RCC 7860 (cell line): ENCODE measurements at regions not wholly inside any gene's neighbourhood (a gene's known extent, or its start where the extent isn't known, plus 50 kb on each side); places are given as distances from the start of the nearest gene placed in this dataset.
"Not testable (repeated sequence)": the region's sequence is repeated elsewhere in the genome, so short reads cannot be mapped to it uniquely, and the experiment has no call there.

Experiments
- DNase-seq: peaks from one replicate; pipeline ENCODE4 v3.0.0-alpha.2; 2015; ENCODE audit warnings: low spot score
- FAIRE-seq: peaks from 2 replicates; lab custom pipeline; 2012; peaks lifted over from hg19 to GRCh38; lab: Jason Lieb, UNC

- FAIRE-seq (no peak), DNase-seq (no peak)
Measured at GRCh38 chr13:58712191-58712590, 1080.6 kb downstream of the PCDH17 start.

- FAIRE-seq, DNase-seq: not testable (repeated sequence)
Measured at GRCh38 chr13:58714016-58714415, 1082.5 kb downstream of the PCDH17 start.

DNA sequence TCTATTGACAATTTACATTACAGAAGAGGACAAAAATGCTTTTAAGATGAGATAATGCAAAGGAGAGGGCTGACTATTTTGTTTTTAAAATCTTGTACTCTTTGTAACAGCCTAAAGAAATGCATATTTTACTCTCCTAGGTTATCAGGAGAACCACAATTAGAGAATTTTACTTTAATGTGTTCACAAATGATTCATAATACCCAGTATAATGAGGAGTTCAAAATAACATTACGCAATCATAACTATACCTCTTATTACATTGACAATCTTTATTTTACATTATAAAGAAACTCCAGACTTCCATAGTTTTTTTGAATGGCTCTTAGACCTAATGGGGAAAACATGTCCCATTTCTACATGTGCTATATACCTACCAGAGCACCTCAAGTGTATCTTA lies 1089.7 kb downstream of the PCDH17 start:
- FAIRE-seq (no peak), DNase-seq (no peak)

GRCh38 chr13:58728126-58728525 lies 1096.6 kb downstream of the PCDH17 start:
- no peak for DNase-seq
- no peak for FAIRE-seq

GRCh38 chr13:58729361-58729760 lies 1097.8 kb downstream of the PCDH17 start:
- DNase-seq (no peak), FAIRE-seq (no peak)

DNA sequence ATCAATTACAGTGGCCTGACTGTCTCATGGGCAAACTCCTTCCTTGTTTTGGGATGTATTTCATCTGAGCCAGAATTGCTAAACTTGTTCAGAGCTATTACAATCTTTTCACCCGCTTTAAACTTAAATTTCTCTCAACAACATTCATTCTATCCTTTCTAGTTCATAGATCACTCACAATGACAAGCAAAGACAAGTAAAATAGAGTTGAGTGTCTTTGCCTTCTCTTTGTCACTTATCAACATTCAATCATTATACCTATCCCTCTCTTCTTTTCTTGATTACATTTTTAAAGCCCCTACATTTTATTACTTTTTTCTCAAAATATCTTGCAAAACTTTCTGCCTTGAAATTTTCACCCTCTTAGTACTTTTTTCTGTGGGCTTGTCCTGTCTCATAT lies 1113.1 kb downstream of the PCDH17 start:
- no peak for FAIRE-seq

GRCh38 chr13:58767566-58767965 lies 1136.0 kb downstream of the PCDH17 start:
- FAIRE-seq (no peak), DNase-seq (no peak)

More for the DNA sequence above, 1113.1 kb downstream of the PCDH17 start:
- DNase-seq: no peak

GRCh38 chr13:58773280-58773859 lies 1141.8 kb downstream of the PCDH17 start:
- DNase-seq: no peak
- no peak for FAIRE-seq

DNA sequence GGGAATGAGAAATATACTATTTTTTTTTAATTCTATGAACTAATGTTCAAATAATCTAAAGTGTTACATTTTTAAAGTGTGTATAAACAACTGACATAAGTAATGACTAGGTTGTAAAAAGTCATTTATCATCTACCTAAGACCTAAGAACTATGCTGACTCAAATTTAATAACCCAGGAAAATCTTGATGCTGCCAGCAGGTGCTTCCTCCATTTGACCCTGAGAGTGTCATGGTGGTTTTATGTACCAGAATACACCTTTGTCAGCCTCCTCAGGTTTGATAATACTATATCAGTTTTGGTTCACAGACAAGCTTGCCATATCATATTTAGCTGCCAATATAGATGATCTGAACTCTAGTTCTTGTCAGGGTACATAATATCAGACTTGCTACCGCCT lies 1151.2 kb downstream of the PCDH17 start:
- FAIRE-seq: no peak
- DNase-seq: no peak

GRCh38 chr13:58792854-58793253 lies 1161.3 kb downstream of the PCDH17 start:
- DNase-seq (no peak), FAIRE-seq (no peak)

GRCh38 chr13:58795715-58796114 lies 1164.2 kb downstream of the PCDH17 start:
- no peak for DNase-seq
- FAIRE-seq: no peak

- no peak for DNase-seq
- no peak for FAIRE-seq
Measured at GRCh38 chr13:58804832-58805231, 1173.3 kb downstream of the PCDH17 start.

DNA sequence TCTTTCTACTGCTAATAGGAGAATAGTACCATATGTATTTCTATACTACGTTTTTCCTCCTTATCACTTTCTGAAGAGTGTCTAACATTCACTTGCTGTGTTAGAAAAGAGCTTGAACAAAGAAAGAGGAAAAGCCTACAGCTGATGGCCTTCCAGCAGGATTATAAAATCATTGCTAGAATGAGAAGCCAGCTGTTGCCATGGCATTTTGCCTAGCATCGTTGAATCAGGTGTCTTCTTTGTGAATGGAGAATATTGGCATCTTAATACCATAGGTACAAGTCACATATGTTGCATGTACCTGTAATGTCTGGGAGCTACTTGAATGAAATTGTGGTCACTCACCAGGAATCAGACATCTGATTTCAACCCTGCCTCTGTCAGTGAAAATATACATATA lies 1174.9 kb downstream of the PCDH17 start:
- FAIRE-seq (no peak), DNase-seq (no peak)

DNA sequence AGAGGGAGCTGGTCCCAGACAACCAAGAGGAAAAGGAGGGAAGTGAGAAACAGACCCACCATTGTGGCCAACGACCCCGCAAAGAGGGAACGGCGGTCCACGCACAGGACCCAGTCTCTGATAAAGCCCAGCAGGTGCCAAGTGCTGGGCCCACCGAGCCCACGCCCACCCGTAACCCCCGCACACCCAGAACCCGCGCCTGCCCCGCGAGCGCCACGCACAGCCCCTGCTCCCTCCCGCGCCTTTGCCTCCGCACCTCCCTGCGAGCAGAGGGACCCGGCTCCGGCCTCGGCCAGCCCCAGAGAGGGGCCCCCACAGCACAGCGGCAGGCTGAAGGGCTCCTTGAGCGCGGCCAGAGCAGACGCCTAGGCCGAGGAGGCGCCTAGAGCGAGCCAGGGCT lies 1192.2 kb downstream of the PCDH17 start:
- FAIRE-seq (no peak), DNase-seq (no peak)

DNA sequence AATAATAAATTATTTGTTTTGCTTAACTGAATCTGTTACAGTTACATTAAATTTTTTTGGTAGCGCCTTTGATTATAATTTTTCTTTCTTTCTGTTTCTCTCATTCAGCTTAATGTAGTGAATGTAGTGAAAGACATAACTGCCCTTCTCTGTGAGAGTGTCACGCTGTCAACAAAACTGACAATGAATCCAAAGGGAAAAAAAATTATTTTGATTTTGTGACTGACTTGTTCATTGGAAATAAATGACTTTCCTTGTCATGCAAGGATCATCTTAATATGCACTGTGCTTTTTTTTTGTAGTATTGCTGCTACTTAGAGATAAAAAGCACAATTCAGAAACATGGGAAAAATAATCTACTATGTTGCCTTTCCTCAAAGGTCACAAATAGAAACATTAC lies 1196.4 kb downstream of the PCDH17 start:
- DNase-seq (no peak), FAIRE-seq (no peak)

DNA sequence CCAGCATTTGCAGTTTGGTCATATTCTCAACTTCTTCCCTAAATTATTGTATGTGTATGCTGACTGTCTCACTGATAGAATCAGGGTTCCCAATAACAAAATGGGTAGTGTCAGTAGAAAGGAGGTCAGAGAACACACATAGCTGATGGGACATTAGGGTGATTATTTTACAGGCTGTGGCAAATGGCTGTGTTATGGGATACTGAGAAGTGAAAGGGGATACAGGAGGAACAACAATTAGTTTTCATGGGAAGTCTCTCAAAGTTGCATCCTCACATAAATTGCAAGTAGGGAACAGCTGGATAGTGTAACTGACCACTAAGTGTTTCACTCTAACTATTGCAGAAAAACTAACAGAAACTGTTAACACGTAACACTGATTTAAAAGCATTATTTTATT lies 1199.3 kb downstream of the PCDH17 start:
- DNase-seq (no peak), FAIRE-seq (no peak)

- DNase-seq (no peak), FAIRE-seq (no peak)
Measured at GRCh38 chr13:58838615-58839014, 1207.1 kb downstream of the PCDH17 start.

GRCh38 chr13:58843071-58843470 lies 1211.5 kb downstream of the PCDH17 start:
- FAIRE-seq (no peak), DNase-seq (no peak)

DNA sequence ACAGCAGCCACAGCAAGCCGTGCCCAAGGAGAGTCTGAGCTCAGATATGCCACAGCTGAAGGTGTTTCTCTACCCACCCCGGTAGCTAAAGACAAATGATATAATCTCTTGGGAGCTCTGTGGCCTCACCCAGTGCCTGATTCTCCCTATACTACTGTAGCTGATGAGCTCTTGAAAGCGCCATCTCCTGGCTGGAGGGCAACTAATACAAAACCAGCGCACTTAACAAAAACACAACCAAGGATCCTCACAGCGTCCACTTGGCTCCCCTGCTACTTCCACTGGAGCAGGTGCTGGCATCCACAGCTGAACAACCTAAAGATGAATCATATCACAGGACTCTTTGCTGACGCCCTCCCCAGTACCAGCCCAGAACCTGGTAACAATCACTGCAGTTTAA lies 1212.0 kb downstream of the PCDH17 start:
- FAIRE-seq (no peak), DNase-seq (no peak)

GRCh38 chr13:58850161-58850560 lies 1218.6 kb downstream of the PCDH17 start:
- DNase-seq: no peak
- no peak for FAIRE-seq

DNA sequence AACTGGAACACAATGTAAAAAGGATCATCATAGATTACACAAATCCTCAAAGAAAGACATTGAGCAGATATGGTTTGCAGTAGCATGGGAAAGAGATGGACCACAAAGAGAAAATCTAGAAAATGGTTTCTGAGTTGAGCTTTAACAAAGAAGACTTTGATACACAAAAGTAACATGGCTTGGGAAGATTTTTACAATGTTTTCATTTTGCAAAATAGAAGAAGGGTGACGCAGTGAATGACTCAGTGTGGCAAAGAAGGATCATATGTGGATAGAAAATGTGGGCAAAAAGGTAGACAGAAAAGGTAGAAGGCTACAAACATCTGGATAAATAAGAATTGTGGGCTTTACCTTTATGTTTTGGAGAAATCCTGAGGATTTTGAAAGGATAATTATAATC lies 1220.5 kb downstream of the PCDH17 start:
- DNase-seq: no peak

DNA sequence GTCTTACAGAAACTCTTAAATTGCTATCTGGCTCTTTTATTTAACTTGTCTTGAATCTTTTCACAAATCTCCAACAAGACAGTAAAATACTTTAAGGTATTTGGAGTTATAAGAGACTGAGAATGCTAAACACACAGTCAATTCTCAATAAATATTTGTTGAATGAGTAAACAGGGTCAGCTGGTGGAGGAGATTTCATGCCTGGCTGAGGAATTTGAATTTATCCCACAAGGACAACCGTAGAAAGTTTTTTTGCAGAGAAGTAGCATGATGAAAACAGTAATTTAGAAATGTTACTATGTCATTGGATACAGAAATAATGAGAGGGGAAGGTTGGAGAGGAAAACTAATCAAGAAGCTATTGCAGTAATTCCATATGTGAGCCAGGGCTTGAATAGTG lies 1223.7 kb downstream of the PCDH17 start:
- FAIRE-seq: no peak
- no peak for DNase-seq

More for the DNA sequence above, 1220.5 kb downstream of the PCDH17 start:
- FAIRE-seq: no peak

DNA sequence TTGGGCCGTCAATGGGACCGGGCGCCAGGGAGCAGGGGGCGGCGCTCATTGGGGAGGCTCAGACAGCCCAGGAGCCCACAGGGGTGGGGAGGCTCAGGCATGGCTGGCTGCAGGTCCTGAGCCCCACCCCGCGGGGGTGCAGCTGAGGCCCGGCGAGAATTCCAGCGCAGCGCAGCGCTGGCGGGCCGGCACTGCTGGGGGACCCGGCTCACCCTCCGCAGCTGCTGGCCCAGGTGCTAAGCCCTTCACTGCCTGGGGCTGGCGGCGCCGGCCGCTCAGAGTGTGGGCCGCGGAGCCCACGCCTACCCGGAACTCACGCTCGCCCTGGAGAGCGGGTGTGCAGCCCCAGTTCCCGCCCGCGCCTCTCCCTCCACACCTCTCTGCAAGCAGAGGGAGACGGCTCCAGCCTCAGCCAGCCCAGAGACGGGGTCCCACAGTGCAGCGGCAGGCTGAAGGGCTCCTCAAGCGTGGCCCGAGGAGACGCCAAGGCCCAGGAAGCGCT lies 1227.4 kb downstream of the PCDH17 start:
- no peak for DNase-seq
- FAIRE-seq: no peak
